ENCODE measurements at regions not wholly inside any gene's neighbourhood (a gene's known extent, or its start where the extent isn't known, plus 50 kb on each side); places are given as distances from the start of the nearest gene placed in this dataset.

- ATAC-seq (no peak), DNase-seq (peak; percentile 21)
- no peak overlapping the region for H3K4me3 ChIP-seq (ENCODE audit: low read length)
- CTCF ChIA-PET: no interaction called here
- H3K27me3 ChIP-seq (ENCODE audit: low read length): no peaks in the 10 kb centered on the region
- no peaks in the 10 kb centered on the region for H3F3A ChIP-seq (ENCODE audit: low read length, unreplicated experiment)
- no peaks in the 10 kb centered on the region for H4K20me1 ChIP-seq (ENCODE audit: low read length)
- no peaks in the 10 kb centered on the region for H3K36me3 ChIP-seq (ENCODE audit: low read depth, low read length)
- TF ChIP-seq, protein P1, sequence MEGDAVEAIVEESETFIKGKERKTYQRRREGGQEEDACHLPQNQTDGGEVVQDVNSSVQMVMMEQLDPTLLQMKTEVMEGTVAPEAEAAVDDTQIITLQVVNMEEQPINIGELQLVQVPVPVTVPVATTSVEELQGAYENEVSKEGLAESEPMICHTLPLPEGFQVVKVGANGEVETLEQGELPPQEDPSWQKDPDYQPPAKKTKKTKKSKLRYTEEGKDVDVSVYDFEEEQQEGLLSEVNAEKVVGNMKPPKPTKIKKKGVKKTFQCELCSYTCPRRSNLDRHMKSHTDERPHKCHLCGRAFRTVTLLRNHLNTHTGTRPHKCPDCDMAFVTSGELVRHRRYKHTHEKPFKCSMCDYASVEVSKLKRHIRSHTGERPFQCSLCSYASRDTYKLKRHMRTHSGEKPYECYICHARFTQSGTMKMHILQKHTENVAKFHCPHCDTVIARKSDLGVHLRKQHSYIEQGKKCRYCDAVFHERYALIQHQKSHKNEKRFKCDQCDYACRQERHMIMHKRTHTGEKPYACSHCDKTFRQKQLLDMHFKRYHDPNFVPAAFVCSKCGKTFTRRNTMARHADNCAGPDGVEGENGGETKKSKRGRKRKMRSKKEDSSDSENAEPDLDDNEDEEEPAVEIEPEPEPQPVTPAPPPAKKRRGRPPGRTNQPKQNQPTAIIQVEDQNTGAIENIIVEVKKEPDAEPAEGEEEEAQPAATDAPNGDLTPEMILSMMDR (conservative IDR thresholded peaks at IDR 0.05; ENCODE audit: low read depth, low read length): no peak
- TF ChIP-seq EZH2 (IDR thresholded peaks at IDR 0.05; ENCODE audit: low read length, unreplicated experiment) (no peak), EZH2phosphoT487 (IDR thresholded peaks at IDR 0.05; ENCODE audit: borderline replicate concordance, low read length) (no peak)
- H3K4me2 ChIP-seq (ENCODE audit: low read length): no peak overlapping the region
- peaks cover 16% of the 10 kb centered on the region for H3K4me1 ChIP-seq (ENCODE audit: insufficient read depth, low read length)
- no peaks in the 10 kb centered on the region for H3K9me2 ChIP-seq (replicated peaks; ENCODE audit: low read length)
- H3K9me3 ChIP-seq (ENCODE audit: low read length): no peaks in the 10 kb centered on the region
- POLR2A ChIA-PET (ENCODE audit: unreplicated experiment): no interaction called here
- H2AFZ ChIP-seq (ENCODE audit: low read length): no peak overlapping the region
- peak overlapping the region; percentile 65 for H3K27ac ChIP-seq (ENCODE audit: low read length)
- H3K9ac ChIP-seq (ENCODE audit: low read length): no peak overlapping the region
- no peaks in the 10 kb centered on the region for H3K79me2 ChIP-seq (ENCODE audit: low read length)
- BruUV-seq (replicated peaks): no TSS peak
- intact Hi-C loops (cut with micrococcal nuclease): no loop called here
These were observed 347.6 kb downstream of the KLF5 start for GRCh38 chr13:73406454-73406853.

DNA sequence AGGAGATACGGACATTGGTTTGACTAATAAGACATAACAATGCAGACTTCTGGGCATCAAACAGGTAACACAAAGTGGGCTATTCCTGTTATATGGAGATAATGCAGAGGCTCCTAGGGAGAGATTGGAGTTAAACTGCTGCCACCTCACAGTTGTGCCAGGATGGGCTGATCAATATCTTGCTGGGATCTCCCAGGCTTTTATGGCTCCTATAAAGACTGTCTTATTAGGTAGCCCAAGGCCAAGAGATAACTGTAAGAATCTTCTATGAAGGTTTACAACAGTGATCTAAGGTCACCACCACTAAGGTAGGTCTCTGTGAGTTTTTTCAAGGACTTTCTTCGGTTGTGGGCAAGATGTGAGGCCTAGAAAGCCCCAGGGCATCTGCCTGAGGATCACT is 345.8 kb downstream of the KLF5 start:
- Histone ChIP-seq H3K79me2 (ENCODE audit: low read length) (no peaks in the 10 kb centered on the region), H4K20me1 (ENCODE audit: low read length) (no peaks in the 10 kb centered on the region), H3K9me2 (replicated peaks; ENCODE audit: low read length) (no peaks in the 10 kb centered on the region), H3K27ac (ENCODE audit: low read length) (no peak overlapping the region), H3K4me1 (ENCODE audit: insufficient read depth, low read length) (peaks cover 15% of the 10 kb centered on the region), H3K4me2 (ENCODE audit: low read length) (no peak overlapping the region), H3F3A (ENCODE audit: low read length, unreplicated experiment) (no peaks in the 10 kb centered on the region), H3K27me3 (ENCODE audit: low read length) (no peaks in the 10 kb centered on the region), H3K9ac (ENCODE audit: low read length) (no peak overlapping the region), H3K9me3 (ENCODE audit: low read length) (no peaks in the 10 kb centered on the region), H3K36me3 (ENCODE audit: low read depth, low read length) (no peaks in the 10 kb centered on the region), H2AFZ (ENCODE audit: low read length) (no peak overlapping the region), H3K4me3 (ENCODE audit: low read length) (no peak overlapping the region)
- DNase-seq (no peak), ATAC-seq (no peak)
- TF ChIP-seq EZH2phosphoT487 (IDR thresholded peaks at IDR 0.05; ENCODE audit: borderline replicate concordance, low read length): no peak
- POLR2A ChIA-PET (ENCODE audit: unreplicated experiment): no interaction called here
- BruUV-seq (replicated peaks): no TSS peak
- intact Hi-C loops (cut with micrococcal nuclease): no loop called here
- CTCF ChIA-PET: no interaction called here

- Histone ChIP-seq H3K4me1 (ENCODE audit: insufficient read depth, low read length) (peaks cover 25% of the 10 kb centered on the region), H3K9me3 (ENCODE audit: low read length) (no peaks in the 10 kb centered on the region), H3K79me2 (ENCODE audit: low read length) (no peaks in the 10 kb centered on the region), H2AFZ (ENCODE audit: low read length) (no peak overlapping the region), H3K9me2 (replicated peaks; ENCODE audit: low read length) (no peaks in the 10 kb centered on the region), H3K9ac (ENCODE audit: low read length) (0 out of 2 replicates have a peak overlapping the region, but pooled peaks have one; percentile 4), H3K4me3 (ENCODE audit: low read length) (no peak overlapping the region), H3F3A (ENCODE audit: low read length, unreplicated experiment) (no peaks in the 10 kb centered on the region), H4K20me1 (ENCODE audit: low read length) (no peaks in the 10 kb centered on the region), H3K27ac (ENCODE audit: low read length) (peak overlapping the region; percentile 25), H3K4me2 (ENCODE audit: low read length) (no peak overlapping the region), H3K36me3 (ENCODE audit: low read depth, low read length) (no peaks in the 10 kb centered on the region), H3K27me3 (ENCODE audit: low read length) (no peaks in the 10 kb centered on the region)
- peak; percentile 64 for ATAC-seq
- intact Hi-C loops (cut with micrococcal nuclease): no loop called here
- BruUV-seq (replicated peaks): no TSS peak
- ChIA-PET CTCF (no interaction called here), POLR2A (ENCODE audit: unreplicated experiment) (no interaction called here)
- TF ChIP-seq EZH2 (IDR thresholded peaks at IDR 0.05; ENCODE audit: low read length, unreplicated experiment) (no peak), EZH2phosphoT487 (IDR thresholded peaks at IDR 0.05; ENCODE audit: borderline replicate concordance, low read length) (no peak)
- TF ChIP-seq, protein P1 (conservative IDR thresholded peaks at IDR 0.05; ENCODE audit: low read depth, low read length): no peak
- peak; percentile 29 for DNase-seq
These were observed 344.7 kb downstream of the KLF5 start for GRCh38 chr13:73403355-73404120.

All from PC-3 (cell line).